ENCODE measurements at regions not wholly inside any gene's neighbourhood (a gene's known extent, or its start where the extent isn't known, plus 50 kb on each side); places are given as distances from the start of the nearest gene placed in this dataset.

DNA sequence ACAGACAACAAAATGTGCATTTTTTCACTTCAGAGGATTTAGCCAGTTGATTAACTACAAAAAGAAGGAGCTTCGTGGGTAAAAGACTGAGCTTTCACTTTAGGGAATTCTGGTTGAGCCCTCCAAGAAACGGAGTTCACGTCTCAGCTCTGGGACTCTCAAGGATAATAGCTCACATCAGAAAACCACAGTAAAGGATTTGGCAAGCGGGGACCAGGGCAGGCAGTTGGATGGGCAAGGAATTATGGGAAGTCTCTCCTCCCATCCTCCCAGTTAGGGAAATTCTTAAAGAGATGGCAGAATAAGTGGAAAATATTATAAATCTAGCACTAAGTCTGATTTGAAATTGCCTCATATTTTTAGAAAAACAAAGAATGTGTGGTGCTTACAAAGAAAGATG lies 188.3 kb upstream of the EOMES start:
- Histone ChIP-seq H3K23ac (ENCODE audit: low read length in 2 of 2) (no peak overlapping the region), H4K91ac (ENCODE audit: low read length) (no peak overlapping the region), H2BK120ac (ENCODE audit: low read depth, low read length) (no peak overlapping the region), H2BK12ac (ENCODE audit: low read length in 2 of 2) (no peak overlapping the region), H2BK5ac (ENCODE audit: low read depth, low read length, poor library complexity, severe bottlenecking) (no peak overlapping the region), H3K18ac (ENCODE audit: low read depth in 1 of 2, low read length in 2 of 2) (no peak overlapping the region), H3K27ac (ENCODE audit: low read length, poor library complexity, severe bottlenecking) (no peak overlapping the region), H3K36me3 (ENCODE audit: control insufficient read depth in 1 of 2, insufficient read depth in 2 of 2, low read depth in 1 of 2, low read length in 2 of 2) (no peaks in the 10 kb centered on the region), H3K4me2 (ENCODE audit: low read length, poor library complexity, severe bottlenecking) (peak overlapping the region; percentile 40), H3K9ac (ENCODE audit: low read length) (peak overlapping the region; percentile 64), H3K4me1 (ENCODE audit: control insufficient read depth, insufficient read depth, low read depth, low read length) (no peaks in the 10 kb centered on the region), H3K27me3 (ENCODE audit: control insufficient read depth in 1 of 2, insufficient read depth in 1 of 2, low read length in 2 of 2) (no peaks in the 10 kb centered on the region), H2AFZ (ENCODE audit: low read depth, low read length) (no peak overlapping the region), H4K8ac (ENCODE audit: low read length) (no peak overlapping the region), H3K14ac (ENCODE audit: low read length in 2 of 2) (no peak overlapping the region), H3K4ac (ENCODE audit: low read depth in 1 of 2, low read length in 2 of 2) (no peak overlapping the region), H2BK15ac (ENCODE audit: low read depth, poor library complexity, severe bottlenecking) (no peak overlapping the region), H2AK5ac (ENCODE audit: low read length, severe bottlenecking) (no peak overlapping the region), H3K4me3 (ENCODE audit: insufficient read depth in 1 of 2, low read depth in 1 of 2, low read length in 2 of 2) (peak overlapping the region in 1 of 2 experiments; percentile 53), H3K9me3 (ENCODE audit: control insufficient read depth, low read length) (no peaks in the 10 kb centered on the region), H3K79me1 (replicated peaks; ENCODE audit: low read length, poor library complexity, severe bottlenecking) (no peaks in the 10 kb centered on the region)
- no peak for DNase-seq
- WGBS = 49% methylated on average over 4 of the region's 4 CpGs

DNA sequence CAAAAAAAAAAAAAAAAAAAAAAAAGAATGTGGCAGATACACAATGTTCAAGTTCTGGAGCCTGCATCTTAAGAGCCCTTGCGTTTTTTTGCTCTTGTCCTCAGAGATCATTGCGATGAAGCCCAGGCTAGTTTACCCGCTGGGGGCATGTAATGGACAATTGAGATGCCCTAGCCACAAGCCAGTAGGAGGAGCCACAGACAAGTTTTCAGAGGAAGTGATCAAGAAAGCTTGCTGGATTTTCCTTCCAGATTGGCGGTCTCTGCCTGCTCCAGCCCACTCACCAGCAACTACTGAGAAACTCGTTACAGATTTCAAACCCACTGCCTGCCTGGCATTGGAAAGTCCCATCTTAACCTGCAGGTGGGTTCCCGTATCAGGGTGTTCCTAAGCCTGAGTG lies 192.1 kb upstream of the EOMES start:
- H3K36me3 ChIP-seq (ENCODE audit: control insufficient read depth in 1 of 2, insufficient read depth in 2 of 2, low read depth in 1 of 2, low read length in 2 of 2) = no peaks in the 10 kb centered on the region
- no peaks in the 10 kb centered on the region for H3K4me1 ChIP-seq (ENCODE audit: control insufficient read depth, insufficient read depth, low read depth, low read length)
- H2BK15ac ChIP-seq (ENCODE audit: low read depth, poor library complexity, severe bottlenecking) = no peak overlapping the region
- H2BK120ac ChIP-seq (ENCODE audit: low read depth, low read length) = no peak overlapping the region
- no peak overlapping the region for H3K4me2 ChIP-seq (ENCODE audit: low read length, poor library complexity, severe bottlenecking)
- no peak overlapping the region for H3K4me3 ChIP-seq (ENCODE audit: insufficient read depth in 1 of 2, low read depth in 1 of 2, low read length in 2 of 2)
- no peak overlapping the region for H2BK12ac ChIP-seq (ENCODE audit: low read length in 2 of 2)
- no peak overlapping the region for H2AFZ ChIP-seq (ENCODE audit: low read depth, low read length)
- H3K27me3 ChIP-seq (ENCODE audit: control insufficient read depth in 1 of 2, insufficient read depth in 1 of 2, low read length in 2 of 2) = no peaks in the 10 kb centered on the region
- WGBS = 81% methylated on average over 5 of the region's 6 CpGs
- H2BK5ac ChIP-seq (ENCODE audit: low read depth, low read length, poor library complexity, severe bottlenecking) = no peak overlapping the region
- no peak overlapping the region for H3K9ac ChIP-seq (ENCODE audit: low read length)
- no peak overlapping the region for H3K23ac ChIP-seq (ENCODE audit: low read length in 2 of 2)
- H3K9me3 ChIP-seq (ENCODE audit: control insufficient read depth, low read length) = no peaks in the 10 kb centered on the region
- H3K18ac ChIP-seq (ENCODE audit: low read depth in 1 of 2, low read length in 2 of 2) = no peak overlapping the region
- no peak overlapping the region for H4K8ac ChIP-seq (ENCODE audit: low read length)
- no peak overlapping the region for H4K91ac ChIP-seq (ENCODE audit: low read length)
- no peak for DNase-seq
- H3K4ac ChIP-seq (ENCODE audit: low read depth in 1 of 2, low read length in 2 of 2) = no peak overlapping the region
- H3K79me1 ChIP-seq (replicated peaks; ENCODE audit: low read length, poor library complexity, severe bottlenecking) = no peaks in the 10 kb centered on the region
- no peak overlapping the region for H3K27ac ChIP-seq (ENCODE audit: low read length, poor library complexity, severe bottlenecking)
- H3K14ac ChIP-seq (ENCODE audit: low read length in 2 of 2) = no peak overlapping the region
- no peak overlapping the region for H2AK5ac ChIP-seq (ENCODE audit: low read length, severe bottlenecking)

DNA sequence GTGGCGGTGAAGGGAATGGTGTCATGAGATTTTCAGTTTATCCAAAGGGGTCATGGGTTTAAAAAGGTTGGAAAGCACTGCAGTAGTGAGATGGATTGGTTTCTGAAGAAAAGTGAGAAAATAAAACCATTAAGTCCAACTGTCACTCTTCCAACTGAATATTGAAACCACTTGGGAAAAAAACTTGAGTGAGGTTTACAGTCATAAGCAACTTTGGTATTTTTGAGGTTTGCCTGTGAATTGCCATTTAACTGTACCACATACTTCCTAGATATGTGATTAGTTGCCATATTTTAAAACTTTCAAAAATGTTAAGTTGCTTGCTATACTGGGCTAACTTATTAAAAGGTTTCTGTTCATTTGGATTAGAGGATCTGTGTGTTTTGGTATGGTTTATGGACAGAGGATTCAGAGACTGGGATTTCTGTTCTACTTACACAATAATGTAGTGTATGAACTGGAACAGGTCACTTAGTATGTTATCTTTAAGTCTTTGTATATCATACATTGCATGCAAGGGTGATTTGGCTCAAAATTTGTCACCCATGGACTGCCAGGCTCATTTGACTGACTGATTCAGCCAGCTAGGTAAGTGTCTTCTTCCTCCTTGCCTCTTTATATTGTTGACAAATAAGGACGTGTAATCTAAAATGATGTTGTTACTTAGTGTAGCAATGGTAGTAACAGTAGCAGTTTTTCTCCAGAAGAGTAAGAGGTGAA lies 201.4 kb upstream of the EOMES start:
- WGBS = 80% methylated on average over 2 of the region's 2 CpGs
- Histone ChIP-seq H2AFZ (ENCODE audit: low read depth, low read length) (no peak overlapping the region), H3K4ac (ENCODE audit: low read depth in 1 of 2, low read length in 2 of 2) (no peak overlapping the region), H3K9ac (ENCODE audit: low read length) (no peak overlapping the region), H3K36me3 (ENCODE audit: control insufficient read depth in 1 of 2, insufficient read depth in 2 of 2, low read depth in 1 of 2, low read length in 2 of 2) (no peaks in the 10 kb centered on the region), H3K4me2 (ENCODE audit: low read length, poor library complexity, severe bottlenecking) (no peak overlapping the region), H3K18ac (ENCODE audit: low read depth in 1 of 2, low read length in 2 of 2) (no peak overlapping the region), H2BK12ac (ENCODE audit: low read length in 2 of 2) (no peak overlapping the region), H3K14ac (ENCODE audit: low read length in 2 of 2) (no peak overlapping the region), H3K79me1 (replicated peaks; ENCODE audit: low read length, poor library complexity, severe bottlenecking) (no peaks in the 10 kb centered on the region), H2BK5ac (ENCODE audit: low read depth, low read length, poor library complexity, severe bottlenecking) (no peak overlapping the region), H2BK15ac (ENCODE audit: low read depth, poor library complexity, severe bottlenecking) (no peak overlapping the region), H4K91ac (ENCODE audit: low read length) (no peak overlapping the region), H3K4me1 (ENCODE audit: control insufficient read depth, insufficient read depth, low read depth, low read length) (no peaks in the 10 kb centered on the region), H3K9me3 (ENCODE audit: control insufficient read depth, low read length) (no peaks in the 10 kb centered on the region), H3K23ac (ENCODE audit: low read length in 2 of 2) (no peak overlapping the region), H3K4me3 (ENCODE audit: insufficient read depth in 1 of 2, low read depth in 1 of 2, low read length in 2 of 2) (no peak overlapping the region), H4K8ac (ENCODE audit: low read length) (no peak overlapping the region), H3K27me3 (ENCODE audit: control insufficient read depth in 1 of 2, insufficient read depth in 1 of 2, low read length in 2 of 2) (no peaks in the 10 kb centered on the region), H2BK120ac (ENCODE audit: low read depth, low read length) (no peak overlapping the region), H3K27ac (ENCODE audit: low read length, poor library complexity, severe bottlenecking) (no peak overlapping the region), H2AK5ac (ENCODE audit: low read length, severe bottlenecking) (no peak overlapping the region)
- no peak for DNase-seq

DNA sequence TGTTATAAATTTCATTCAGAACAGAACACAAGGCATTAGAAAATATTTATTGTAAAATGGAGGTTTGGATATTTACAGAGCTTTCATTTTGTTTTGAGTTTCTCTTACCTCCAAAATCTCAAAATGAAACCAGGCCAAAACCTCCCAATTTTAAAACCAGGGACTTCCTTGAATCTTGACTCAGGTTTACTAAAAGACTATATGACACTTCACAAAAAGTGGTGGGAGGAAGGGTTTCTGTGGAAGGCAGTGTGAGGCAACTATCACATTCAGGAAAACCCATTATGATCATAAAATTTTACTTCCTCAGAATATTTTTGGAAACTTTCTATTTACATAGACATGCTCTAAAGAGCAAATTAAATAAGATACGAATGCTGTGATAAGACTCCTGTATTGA lies 205.8 kb upstream of the EOMES start:
- H3K14ac ChIP-seq (ENCODE audit: low read length in 2 of 2) = no peak overlapping the region
- H2BK12ac ChIP-seq (ENCODE audit: low read length in 2 of 2) = no peak overlapping the region
- no peak overlapping the region for H2AK5ac ChIP-seq (ENCODE audit: low read length, severe bottlenecking)
- no peak overlapping the region for H2BK120ac ChIP-seq (ENCODE audit: low read depth, low read length)
- H3K9me3 ChIP-seq (ENCODE audit: control insufficient read depth, low read length) = no peaks in the 10 kb centered on the region
- no peaks in the 10 kb centered on the region for H3K4me1 ChIP-seq (ENCODE audit: control insufficient read depth, insufficient read depth, low read depth, low read length)
- no CpG with 5 or more reads among the region's 1 CpG for WGBS
- H3K79me1 ChIP-seq (replicated peaks; ENCODE audit: low read length, poor library complexity, severe bottlenecking) = no peaks in the 10 kb centered on the region
- H3K36me3 ChIP-seq (ENCODE audit: control insufficient read depth in 1 of 2, insufficient read depth in 2 of 2, low read depth in 1 of 2, low read length in 2 of 2) = no peaks in the 10 kb centered on the region
- H3K9ac ChIP-seq (ENCODE audit: low read length) = no peak overlapping the region
- no peak overlapping the region for H3K4ac ChIP-seq (ENCODE audit: low read depth in 1 of 2, low read length in 2 of 2)
- H2BK5ac ChIP-seq (ENCODE audit: low read depth, low read length, poor library complexity, severe bottlenecking) = no peak overlapping the region
- no peak overlapping the region for H3K4me3 ChIP-seq (ENCODE audit: insufficient read depth in 1 of 2, low read depth in 1 of 2, low read length in 2 of 2)
- no peak overlapping the region for H4K91ac ChIP-seq (ENCODE audit: low read length)
- H4K8ac ChIP-seq (ENCODE audit: low read length) = no peak overlapping the region
- no peak for DNase-seq
- no peak overlapping the region for H3K4me2 ChIP-seq (ENCODE audit: low read length, poor library complexity, severe bottlenecking)
- H3K27ac ChIP-seq (ENCODE audit: low read length, poor library complexity, severe bottlenecking) = no peak overlapping the region
- H3K23ac ChIP-seq (ENCODE audit: low read length in 2 of 2) = no peak overlapping the region
- H3K27me3 ChIP-seq (ENCODE audit: control insufficient read depth in 1 of 2, insufficient read depth in 1 of 2, low read length in 2 of 2) = no peaks in the 10 kb centered on the region
- H2BK15ac ChIP-seq (ENCODE audit: low read depth, poor library complexity, severe bottlenecking) = no peak overlapping the region
- no peak overlapping the region for H2AFZ ChIP-seq (ENCODE audit: low read depth, low read length)
- no peak overlapping the region for H3K18ac ChIP-seq (ENCODE audit: low read depth in 1 of 2, low read length in 2 of 2)
